MM.1S (cell line): ENCODE measurements at regions not wholly inside any gene's neighbourhood (a gene's known extent, or its start where the extent isn't known, plus 50 kb on each side); places are given as distances from the start of the nearest gene placed in this dataset.

Experiments
- CTCF ChIP-seq: fragments of 300-600 bp; sonication (generic); IDR thresholded peaks from 2 replicates; pipeline ENCODE4 v1.5.1; 2016; ENCODE audit warnings: antibody characterized with exemption, low read length, mixed read lengths
- EZH2 ChIP-seq: fragments of 300-600 bp; sonication (generic); optimal IDR thresholded peaks from 2 replicates; pipeline ENCODE3; 2017; ENCODE audit warnings: low read depth, mild to moderate bottlenecking, antibody characterized with exemption, low read length, mixed read lengths
- EZH2phosphoT487 ChIP-seq: fragments of 300-600 bp; sonication (generic); IDR thresholded peaks from 2 replicates; pipeline ENCODE4 v1.6.1; 2018; ENCODE audit warnings: antibody characterized with exemption, low read length

- TF ChIP-seq CTCF (no peak), EZH2phosphoT487 (no peak), EZH2 (no peak)
These were observed 130.3 kb upstream of the CARD18 start for GRCh38 chr11:105269862-105270261.
